ENCODE measurements at regions not wholly inside any gene's neighbourhood (a gene's known extent, or its start where the extent isn't known, plus 50 kb on each side); places are given as distances from the start of the nearest gene placed in this dataset.
"Not testable (repeated sequence)": the region's sequence is repeated elsewhere in the genome, so short reads cannot be mapped to it uniquely, and the experiment has no call there.

DNA sequence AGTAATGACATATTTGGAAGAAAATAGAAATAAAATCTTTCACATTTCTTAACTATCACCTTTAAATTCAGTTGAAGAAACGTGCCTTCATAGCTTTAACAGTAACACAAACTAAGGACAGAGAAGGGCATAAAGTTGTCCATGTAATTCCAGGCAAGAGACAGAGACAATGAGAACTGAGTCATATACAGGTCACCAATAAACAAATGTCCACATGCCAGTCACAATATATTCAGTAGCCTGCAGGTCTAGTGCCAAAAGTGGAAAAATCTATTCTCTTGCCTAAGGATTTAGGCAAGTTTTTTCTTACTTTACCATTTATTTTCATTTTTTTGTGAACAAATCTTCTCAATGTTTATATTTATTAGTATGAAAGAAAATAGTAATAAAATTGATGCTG is 1711.5 kb upstream of the NUDT12 start:
- DNase-seq = no peak

- no peak for DNase-seq
Measured at GRCh38 chr5:105263515-105263914, 1700.9 kb upstream of the NUDT12 start.

GRCh38 chr5:105259581-105260217 is 1697.1 kb upstream of the NUDT12 start:
- DNase-seq = no peak

GRCh38 chr5:105238561-105238960 is 1676.0 kb upstream of the NUDT12 start:
- no peak for DNase-seq

DNA sequence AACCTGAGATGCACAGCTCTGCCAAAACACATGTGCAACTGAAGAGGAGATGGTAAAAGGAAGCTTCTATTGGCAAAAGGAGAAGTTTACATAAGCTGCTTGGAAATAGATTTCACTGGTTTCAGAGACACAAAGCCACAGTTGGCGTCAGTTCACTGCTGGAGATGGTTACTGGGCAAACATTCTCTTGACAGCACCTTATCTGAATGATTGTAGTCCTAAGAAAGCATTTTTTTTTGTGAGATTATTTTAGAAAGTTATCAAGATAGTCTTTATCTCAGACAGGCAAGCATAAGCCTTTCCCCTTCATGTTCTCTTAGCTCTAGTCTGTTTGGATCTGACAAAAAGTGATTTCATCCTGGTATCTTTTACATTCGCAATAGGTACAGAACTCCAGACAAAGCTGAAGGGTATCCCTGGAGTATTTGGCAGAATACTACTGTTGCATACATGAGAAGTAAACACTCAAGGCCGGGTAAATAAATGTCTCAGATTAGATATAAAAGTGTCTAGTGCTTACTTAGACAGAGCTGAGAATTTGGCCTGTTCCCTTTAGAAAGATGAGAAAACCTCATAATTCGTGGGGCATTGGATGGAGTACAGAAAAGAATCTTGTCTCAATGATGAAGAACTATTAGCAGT is 1668.0 kb upstream of the NUDT12 start:
- no peak for DNase-seq

DNA sequence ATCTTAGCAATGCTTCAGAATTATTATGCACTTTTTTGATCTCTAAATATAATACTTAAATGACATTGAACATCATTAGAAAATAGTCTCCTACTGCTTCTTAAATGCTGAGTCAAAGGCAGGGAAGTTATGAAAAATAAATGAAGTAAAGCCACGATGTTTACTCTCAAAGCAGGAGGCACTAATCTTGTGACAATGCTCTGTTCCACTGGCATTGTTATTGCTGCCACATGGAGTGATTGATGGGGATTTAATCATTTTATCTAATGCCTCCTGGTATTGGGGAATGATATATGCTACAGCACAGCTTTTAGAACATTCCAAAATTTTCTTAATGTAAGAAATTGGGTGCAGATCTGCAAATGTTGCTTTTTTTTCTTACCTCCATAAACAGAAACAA is 1655.4 kb upstream of the NUDT12 start:
- DNase-seq = no peak

DNA sequence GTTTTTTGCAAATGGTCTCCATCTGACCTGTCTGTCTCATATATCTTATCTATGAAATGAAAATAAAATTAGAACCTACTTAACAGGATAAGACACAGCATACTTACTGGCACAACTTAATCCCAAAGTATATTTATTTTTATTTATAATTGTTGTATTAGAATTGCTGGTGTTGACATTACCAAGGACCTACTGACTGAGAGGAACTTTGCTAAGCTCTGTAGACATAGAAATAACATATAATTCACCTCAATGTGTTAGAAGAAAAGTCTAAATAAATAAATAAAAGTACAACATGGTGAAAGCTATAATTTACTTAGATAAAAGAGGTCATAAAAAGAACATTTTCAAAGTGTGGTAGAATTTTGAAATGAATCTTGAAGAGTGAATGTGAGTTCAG is 1650.5 kb upstream of the NUDT12 start:
- DNase-seq = no peak

DNA sequence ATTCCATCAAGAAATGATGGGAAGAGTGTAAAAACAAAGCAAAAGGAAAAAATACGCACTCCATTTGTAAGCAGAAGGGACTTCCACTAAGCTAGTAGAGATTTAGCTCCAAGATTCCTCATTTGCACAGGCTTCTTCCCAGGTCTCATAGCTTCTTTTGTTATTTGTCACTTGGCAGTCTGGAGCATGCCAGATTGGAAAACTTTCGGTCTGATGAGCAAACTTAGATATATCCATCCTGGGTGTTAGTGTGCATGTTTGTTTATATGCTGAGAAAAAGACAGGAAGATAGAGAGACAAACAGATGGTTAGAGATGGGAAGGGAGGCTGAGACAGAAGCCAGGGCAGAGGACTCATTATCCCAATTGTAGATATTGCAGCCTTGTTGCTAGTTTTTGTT is 1644.5 kb upstream of the NUDT12 start:
- DNase-seq = no peak

DNA sequence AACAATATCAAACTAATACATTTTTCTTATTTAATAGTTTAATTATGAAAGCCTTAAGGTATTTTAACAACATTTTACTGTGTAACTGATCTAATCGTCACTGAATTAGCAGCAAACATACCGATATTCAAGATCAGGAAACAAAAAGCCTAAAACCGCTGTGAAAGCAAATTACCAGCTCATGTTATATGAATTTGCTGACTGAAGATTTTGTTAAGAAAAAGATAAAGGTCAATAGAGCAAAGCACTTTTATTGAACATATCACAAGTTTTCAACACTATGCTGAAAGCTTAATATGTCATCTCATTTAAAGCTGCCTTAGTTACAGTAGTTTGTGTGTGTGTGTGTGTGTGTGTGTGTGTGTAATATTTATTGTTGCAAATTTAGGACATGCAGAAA is 1634.9 kb upstream of the NUDT12 start:
- no peak for DNase-seq

DNA sequence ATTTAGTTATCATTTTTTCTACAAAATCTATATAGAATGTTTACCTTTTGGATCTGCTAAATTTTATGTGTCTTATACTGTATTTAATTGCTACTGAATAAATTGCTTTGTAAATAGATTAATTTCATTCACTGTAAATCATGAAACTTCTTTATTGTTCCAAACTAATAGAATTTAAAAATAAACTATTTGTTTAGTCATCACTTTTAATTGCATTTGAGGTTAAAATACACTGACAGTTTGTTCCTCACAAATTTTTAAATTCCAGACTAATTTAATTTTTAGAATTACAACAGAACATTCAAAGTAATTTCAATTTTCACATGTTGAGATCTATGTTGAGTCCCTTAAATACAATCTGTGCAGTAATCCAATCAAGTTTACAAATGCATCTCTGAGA is 1633.2 kb upstream of the NUDT12 start:
- DNase-seq = no peak

DNA sequence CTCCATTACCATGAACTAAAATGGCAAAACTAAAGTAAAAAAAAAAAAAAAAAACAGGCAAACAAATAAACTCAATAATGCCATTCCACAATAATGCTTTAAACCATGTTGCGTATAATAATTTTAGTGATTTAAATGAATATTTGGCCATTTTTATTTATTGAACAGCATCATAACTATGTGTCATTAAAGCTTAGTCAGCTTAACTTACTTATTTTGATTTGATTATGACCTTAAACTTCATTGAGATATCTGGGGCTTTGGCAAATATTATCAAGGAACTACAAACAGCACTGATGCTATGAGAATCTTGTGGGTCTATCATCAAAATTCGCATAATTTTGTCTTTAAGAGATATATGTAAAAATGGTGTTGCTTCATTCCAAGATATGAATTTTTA is 1610.3 kb upstream of the NUDT12 start:
- no peak for DNase-seq

DNA sequence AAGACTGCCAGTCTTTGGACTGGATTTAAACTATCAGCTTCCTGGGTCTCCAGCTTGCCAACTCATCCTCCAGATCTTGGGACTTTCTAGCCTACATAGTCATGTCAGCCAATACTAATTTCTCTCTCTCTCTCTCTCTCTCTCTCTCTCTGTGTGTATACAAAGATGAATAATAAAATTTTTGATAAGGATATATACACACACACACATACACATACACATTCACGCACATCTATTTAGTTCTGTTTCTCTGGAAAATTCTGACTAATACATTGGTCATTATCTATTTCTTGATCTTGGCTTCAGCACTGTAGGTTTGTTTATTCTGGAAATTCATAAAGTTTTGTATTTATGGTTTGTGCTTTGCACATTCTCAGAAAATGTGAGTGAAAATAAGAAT is 1606.2 kb upstream of the NUDT12 start:
- no peak for DNase-seq

- DNase-seq = no peak
Measured at GRCh38 chr5:105167092-105167491, 1604.5 kb upstream of the NUDT12 start.

DNA sequence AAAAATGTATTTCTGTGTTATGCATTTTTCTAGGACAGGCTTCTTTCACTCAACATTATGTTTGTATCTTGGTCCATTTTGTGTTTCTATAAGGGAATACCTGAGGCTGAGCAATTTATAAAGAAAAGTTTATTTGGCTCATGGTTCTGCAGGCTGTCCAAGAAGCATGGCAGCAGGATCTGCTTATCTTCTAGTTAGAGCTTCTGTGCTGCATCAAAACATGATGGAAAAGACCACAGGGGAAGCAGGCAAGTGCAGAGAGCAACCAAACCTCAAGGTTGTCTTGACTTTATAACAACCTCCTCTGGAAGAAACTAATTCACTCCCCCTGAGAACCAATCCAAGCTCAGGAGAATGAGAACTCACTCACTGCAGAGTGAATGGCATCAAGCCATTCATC is 1601.0 kb upstream of the NUDT12 start:
- no peak for DNase-seq

GRCh38 chr5:105162557-105162956 is 1600.0 kb upstream of the NUDT12 start:
- DNase-seq = not testable (repeated sequence)

DNA sequence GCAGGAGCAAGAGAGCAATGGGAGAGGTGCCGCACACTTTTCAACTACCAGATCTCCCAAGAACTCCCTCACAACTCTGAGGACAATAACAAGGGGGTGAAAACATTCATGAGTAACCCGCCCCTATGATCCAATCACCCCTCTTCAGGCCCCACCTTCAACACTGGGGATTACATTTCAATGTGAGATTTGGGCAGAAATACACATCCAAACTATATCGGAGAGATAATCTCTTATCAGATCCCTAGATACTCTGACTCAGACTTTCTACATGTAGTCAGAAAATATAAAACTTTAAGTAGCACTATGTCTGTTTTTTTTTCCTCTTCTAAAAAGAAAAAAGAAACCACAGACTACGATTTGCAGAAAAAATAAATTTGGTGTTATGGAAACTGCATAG is 1595.9 kb upstream of the NUDT12 start:
- no peak for DNase-seq

- no peak for DNase-seq
Measured at GRCh38 chr5:105150323-105150722, 1587.7 kb upstream of the NUDT12 start.

DNA sequence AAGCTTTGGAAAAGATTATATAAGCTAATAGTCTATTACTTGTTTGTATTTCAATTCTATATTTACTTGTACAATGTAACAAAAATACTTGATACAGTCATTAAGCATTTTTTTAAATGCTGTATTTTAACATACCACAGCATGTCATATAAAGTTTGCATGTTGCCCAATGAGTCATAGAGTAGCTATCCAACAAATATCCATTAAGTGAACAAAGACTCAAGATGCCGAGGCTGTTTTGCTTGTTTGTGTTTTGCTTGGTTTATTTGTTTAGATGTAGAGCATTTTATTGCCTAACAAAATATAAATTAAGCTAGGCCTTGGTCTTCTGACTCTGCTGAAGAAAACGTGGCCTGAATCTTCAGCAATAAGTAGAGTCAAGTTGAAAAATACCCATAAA is 1584.3 kb upstream of the NUDT12 start:
- no peak for DNase-seq

DNA sequence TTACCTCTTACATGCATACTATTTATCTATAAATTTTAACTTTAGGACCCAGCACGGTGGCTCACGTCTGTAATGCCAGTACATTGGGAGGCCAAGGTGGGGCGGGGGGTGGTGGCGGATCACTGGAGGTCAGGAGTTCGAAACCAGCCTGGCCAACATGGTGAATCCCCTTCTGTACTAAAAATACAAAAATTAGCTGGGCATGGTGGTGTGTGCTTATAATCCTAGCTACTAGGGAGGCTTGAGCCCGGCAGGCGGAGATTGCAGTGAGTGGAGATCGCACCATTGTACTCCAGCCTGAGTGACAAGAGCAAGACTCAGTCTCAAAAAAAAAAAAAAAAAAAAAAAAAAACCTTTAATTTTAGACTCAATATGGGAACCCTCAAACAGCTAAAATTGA is 1582.6 kb upstream of the NUDT12 start:
- DNase-seq = no peak

GRCh38 chr5:105134328-105134727 is 1571.7 kb upstream of the NUDT12 start:
- DNase-seq = no peak

- no peak for DNase-seq
Measured at GRCh38 chr5:105133087-105133486, 1570.5 kb upstream of the NUDT12 start.

DNA sequence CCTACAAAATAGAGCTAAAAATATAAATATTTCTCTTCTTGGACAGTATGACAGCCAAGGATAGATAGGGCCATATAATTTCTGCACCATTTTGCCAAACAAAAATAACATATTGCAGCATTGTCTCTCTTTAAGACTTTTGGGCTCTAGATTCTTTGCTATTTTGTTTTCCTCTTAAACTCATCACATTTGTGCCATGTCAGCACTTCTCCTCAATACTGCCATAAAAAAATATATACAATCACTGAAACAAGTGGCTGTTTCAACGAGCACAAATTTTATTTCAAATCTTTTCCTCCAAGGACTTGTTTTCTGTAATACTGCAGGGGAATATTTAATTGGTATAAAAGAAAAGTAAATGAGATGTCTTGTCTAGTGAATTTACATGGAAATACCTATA is 1570.0 kb upstream of the NUDT12 start:
- DNase-seq = no peak

GRCh38 chr5:105131045-105131444 is 1568.5 kb upstream of the NUDT12 start:
- no peak for DNase-seq

DNA sequence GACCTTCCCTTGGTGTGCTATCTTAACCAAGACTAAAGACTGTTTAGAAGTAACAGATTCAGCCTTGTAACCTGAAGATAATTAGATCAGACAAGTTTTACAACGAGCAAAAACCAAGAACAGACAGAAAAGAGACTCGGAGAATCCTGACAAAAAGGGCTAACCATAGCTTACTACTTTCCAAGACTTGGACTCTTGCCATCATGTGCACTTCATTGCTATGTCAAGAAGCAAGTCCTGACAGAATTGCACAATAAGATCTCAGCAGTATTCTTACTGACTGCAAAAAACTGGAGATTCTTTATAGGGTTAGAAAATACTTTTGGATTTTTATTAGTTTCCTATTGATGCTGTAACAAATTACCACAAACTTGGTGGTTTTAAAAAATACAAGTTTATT is 1539.0 kb upstream of the NUDT12 start:
- no peak for DNase-seq

GRCh38 chr5:105088961-105089360 is 1526.4 kb upstream of the NUDT12 start:
- DNase-seq = no peak

Measured in central memory CD4-positive, alpha-beta T cell (primary cell).